Lower lobe of right lung (tissue), 2 donors: ENCODE measurements at regions not wholly inside any gene's neighbourhood (a gene's known extent, or its start where the extent isn't known, plus 50 kb on each side); places are given as distances from the start of the nearest gene placed in this dataset.

ENCODE experiments used
- ATAC-seq, 2 donors: fragments of 200-7000 bp; cut with Tn5 transposase; one replicate each; pipeline ENCODE4 v1.9.1; 2020 to 2022; ENCODE audit warnings: mild to moderate bottlenecking in 2 of 2, moderate library complexity in 2 of 2
- DNase-seq: peaks from one replicate; pipeline ENCODE4 v3.0.0-alpha.2; 2020
- H3K27ac ChIP-seq: fragments of 200-600 bp; one replicate; pipeline ENCODE4 v1.8.0; 2022
- H3K27me3 ChIP-seq: fragments of 200-600 bp; one replicate; pipeline ENCODE4 v1.8.0; 2022; ENCODE audit warnings: low read depth
- H3K36me3 ChIP-seq: fragments of 200-600 bp; one replicate; pipeline ENCODE4 v1.8.0; 2022; ENCODE audit warnings: mild to moderate bottlenecking
- H3K4me1 ChIP-seq: fragments of 200-600 bp; one replicate; pipeline ENCODE4 v1.8.0; 2022
- H3K4me3 ChIP-seq: fragments of 200-600 bp; one replicate; pipeline ENCODE4 v1.8.0; 2022; ENCODE audit warnings: mild to moderate bottlenecking
- H3K9me3 ChIP-seq: fragments of 200-600 bp; one replicate; pipeline ENCODE4 v1.8.0; 2022
- intact Hi-C: fragments of 100-400 bp; cut with DNase I; formaldehyde crosslinking; loops from one replicate; pipeline ENCODE4 v1.11.0; 2022
- TF ChIP-seq, protein P1 (sequence below): fragments of 200-600 bp; IDR thresholded peaks from one replicate; pipeline ENCODE4 v1.8.0; 2022; ENCODE audit warnings: antibody characterized with exemption, mild to moderate bottlenecking
- donor health status: DM: no; HTN: yes; CAD: no; lungs with severe emphysema.

DNA sequence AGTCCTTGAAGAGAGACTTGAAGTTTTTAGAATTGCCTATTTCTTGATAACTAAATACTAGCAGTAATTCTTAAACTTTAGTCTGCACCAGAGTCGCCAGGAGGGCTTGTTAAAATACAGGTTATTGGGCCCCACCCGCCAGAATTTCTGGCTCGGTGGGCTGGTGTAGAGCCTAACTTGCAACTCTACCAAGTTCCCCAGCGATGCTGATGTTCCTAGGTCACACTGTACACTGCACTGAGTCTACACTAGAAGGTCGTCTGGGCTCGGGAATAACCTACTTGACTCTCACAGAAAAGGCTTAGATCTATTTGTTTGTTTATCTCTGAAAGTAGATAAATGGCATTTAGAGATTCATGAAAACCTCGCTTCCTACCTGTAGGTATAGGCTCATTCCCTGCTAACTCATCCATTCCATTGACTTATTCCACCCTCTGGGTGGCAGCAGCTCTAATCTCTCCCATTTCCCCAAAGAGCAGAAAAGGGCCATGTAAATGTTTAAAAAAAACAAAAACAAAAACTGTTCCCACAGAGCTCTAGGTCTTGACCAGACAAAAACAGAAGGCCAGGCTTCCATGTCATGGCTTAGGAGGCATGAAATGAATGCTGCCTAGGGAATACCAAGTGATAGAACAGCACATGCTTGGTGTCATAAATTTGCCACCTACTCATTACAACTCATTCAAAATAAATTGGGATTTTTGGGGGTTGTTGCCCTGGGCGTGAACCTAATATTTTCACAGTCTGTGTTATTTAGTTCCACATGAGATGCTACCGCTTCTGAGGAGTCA, 292.1 kb downstream of the ADGB start:
- Histone ChIP-seq H3K27ac (no peak overlapping the region), H3K27me3 (no peaks in the 10 kb centered on the region), H3K4me1 (no peaks in the 10 kb centered on the region), H3K9me3 (no peaks in the 10 kb centered on the region), H3K4me3 (no peak overlapping the region), H3K36me3 (no peaks in the 10 kb centered on the region)
- DNase-seq: no peak
- intact Hi-C loops: no loop called here
- no peak for ATAC-seq
- TF ChIP-seq, protein P1, sequence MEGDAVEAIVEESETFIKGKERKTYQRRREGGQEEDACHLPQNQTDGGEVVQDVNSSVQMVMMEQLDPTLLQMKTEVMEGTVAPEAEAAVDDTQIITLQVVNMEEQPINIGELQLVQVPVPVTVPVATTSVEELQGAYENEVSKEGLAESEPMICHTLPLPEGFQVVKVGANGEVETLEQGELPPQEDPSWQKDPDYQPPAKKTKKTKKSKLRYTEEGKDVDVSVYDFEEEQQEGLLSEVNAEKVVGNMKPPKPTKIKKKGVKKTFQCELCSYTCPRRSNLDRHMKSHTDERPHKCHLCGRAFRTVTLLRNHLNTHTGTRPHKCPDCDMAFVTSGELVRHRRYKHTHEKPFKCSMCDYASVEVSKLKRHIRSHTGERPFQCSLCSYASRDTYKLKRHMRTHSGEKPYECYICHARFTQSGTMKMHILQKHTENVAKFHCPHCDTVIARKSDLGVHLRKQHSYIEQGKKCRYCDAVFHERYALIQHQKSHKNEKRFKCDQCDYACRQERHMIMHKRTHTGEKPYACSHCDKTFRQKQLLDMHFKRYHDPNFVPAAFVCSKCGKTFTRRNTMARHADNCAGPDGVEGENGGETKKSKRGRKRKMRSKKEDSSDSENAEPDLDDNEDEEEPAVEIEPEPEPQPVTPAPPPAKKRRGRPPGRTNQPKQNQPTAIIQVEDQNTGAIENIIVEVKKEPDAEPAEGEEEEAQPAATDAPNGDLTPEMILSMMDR: no peak

DNA sequence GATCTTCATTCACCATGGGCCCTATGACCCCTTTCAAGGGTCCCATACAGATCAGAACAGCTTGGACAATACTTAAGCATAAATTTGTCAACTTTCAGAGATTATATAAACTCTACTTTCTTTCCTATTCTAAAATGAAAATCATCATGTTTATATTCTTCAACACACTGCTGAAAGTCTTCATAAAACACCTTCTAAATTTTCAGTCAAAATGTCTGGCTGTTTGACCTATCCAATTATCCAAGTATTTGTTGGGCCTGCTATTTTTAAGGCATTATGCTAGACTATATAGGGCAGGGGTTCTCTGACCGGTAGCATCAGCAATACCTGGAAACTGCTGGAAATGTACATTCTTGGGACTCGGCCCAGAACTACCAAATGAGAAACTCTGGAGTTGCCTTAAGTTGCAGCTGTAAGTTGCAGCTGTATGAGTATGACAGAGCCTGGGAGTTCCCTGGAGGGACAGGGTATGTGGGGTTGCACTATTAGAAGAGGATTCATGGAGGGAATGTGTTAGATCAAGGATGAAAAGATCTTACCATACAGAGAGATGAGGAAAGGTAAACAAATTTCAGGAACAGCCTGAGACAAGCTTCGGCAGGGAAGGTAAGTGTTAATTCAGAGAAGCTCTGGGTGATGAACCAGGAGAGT, 293.0 kb downstream of the ADGB start:
- Histone ChIP-seq H3K27ac (no peak overlapping the region), H3K4me3 (no peak overlapping the region), H3K9me3 (no peaks in the 10 kb centered on the region), H3K36me3 (no peaks in the 10 kb centered on the region), H3K4me1 (no peaks in the 10 kb centered on the region), H3K27me3 (no peaks in the 10 kb centered on the region)
- intact Hi-C loops: no loop called here
- ATAC-seq (peak in 1 of 2 donors; percentile 16), DNase-seq (no peak)
- TF ChIP-seq, protein P1: no peak

DNA sequence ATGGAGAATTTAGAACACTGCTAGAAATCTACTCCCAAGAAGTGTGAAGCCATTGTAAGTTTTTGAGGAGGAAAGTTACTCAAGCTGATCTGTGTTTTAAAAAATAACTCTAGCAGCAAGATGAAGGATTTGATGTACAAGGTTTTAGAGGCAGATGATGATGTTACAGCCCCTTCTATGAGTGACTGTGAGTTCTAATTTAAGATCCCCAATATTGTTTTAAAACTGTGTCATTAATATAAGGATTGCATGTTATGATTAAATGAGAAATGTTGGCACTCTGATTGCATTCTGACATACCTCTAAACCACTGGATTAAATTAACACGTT, 293.5 kb downstream of the ADGB start:
- Histone ChIP-seq H3K9me3 (no peaks in the 10 kb centered on the region), H3K27me3 (no peaks in the 10 kb centered on the region), H3K36me3 (no peaks in the 10 kb centered on the region), H3K4me3 (no peak overlapping the region), H3K4me1 (no peaks in the 10 kb centered on the region), H3K27ac (no peak overlapping the region)
- TF ChIP-seq, protein P1: no peak
- ATAC-seq (no peak), DNase-seq (no peak)
- intact Hi-C loops: no loop called here

DNA sequence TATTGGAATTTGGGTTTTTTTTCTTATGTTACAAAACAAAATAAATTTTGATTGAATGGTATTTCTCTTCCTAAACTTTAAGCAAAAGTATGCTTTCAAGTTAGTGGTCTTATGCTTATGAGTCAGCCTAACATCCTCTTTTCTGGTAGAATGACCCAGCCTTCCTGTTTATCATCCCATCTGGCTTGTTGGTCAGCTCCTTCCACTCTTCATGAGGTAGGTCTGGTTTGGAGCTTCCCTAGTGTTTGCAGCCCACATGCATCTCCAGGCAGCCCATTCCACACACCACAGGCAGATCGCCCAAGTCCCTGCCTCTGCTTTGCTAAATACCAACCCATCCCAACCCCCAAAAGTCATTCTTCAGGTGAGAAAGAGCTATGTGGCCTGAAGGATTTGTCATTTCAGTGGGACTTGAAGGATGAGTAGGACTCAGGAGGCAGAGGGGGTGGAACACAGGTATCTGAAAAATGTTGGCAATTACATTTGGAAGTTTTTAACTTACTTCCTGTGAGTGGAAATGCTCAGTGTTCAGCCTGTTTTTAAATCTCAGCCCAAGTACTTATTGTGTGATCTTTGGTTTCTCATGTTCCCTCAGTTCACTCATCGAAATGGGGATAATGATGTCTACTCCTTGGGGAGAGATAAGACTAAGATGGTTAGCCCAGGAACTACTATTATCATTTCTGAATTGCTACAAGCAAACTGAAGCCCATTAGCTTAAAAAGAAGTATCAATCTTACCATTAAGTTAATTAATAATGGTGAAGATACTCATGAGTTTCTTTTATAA, 294.0 kb downstream of the ADGB start:
- H3K36me3 ChIP-seq: no peaks in the 10 kb centered on the region
- H3K4me3 ChIP-seq: no peak overlapping the region
- no peaks in the 10 kb centered on the region for H3K27me3 ChIP-seq
- H3K4me1 ChIP-seq: no peaks in the 10 kb centered on the region
- intact Hi-C loops: no loop called here
- peak; percentile 69 to 70 for ATAC-seq
- no peak overlapping the region for H3K27ac ChIP-seq
- TF ChIP-seq, protein P1: no peak
- DNase-seq: no peak
- no peaks in the 10 kb centered on the region for H3K9me3 ChIP-seq

DNA sequence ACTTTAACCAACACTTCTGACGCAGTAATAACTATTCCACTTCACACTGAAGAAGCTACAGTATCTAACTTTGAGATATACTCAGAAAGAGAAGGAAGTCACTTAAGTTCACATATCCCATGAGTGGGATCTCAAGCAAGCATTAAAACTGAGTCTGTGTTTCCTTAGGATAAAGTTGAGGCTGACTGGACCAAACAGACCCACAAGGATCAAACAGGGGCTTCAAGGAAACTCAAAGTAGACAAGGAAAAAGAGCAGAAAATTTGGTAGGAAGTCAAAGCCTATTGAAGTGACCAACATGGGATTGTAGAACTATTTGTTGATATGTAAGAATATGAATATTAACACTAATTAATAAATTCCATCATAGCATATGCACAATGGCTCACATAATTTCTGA, 294.9 kb downstream of the ADGB start:
- TF ChIP-seq, protein P1: no peak
- H3K36me3 ChIP-seq: no peaks in the 10 kb centered on the region
- no peak for ATAC-seq
- no peaks in the 10 kb centered on the region for H3K27me3 ChIP-seq
- no peaks in the 10 kb centered on the region for H3K9me3 ChIP-seq
- H3K4me3 ChIP-seq: no peak overlapping the region
- intact Hi-C loops: no loop called here
- H3K27ac ChIP-seq: no peak overlapping the region
- H3K4me1 ChIP-seq: no peaks in the 10 kb centered on the region
- DNase-seq: no peak
